Tibial nerve (tissue), 4 donors: ENCODE measurements at regions not wholly inside any gene's neighbourhood (a gene's known extent, or its start where the extent isn't known, plus 50 kb on each side); places are given as distances from the start of the nearest gene placed in this dataset.

Experiments used
- CTCF ChIP-seq, 5 experiments: fragments of 200-600 bp in 3 of 5; fragments of 450-650 bp in 2 of 5; sonication (generic) in 3 of 5; IDR thresholded peaks; one replicate each; pipeline ENCODE4 v1.5.1; 2016 to 2019; ENCODE audit warnings: antibody characterized with exemption in 5 of 5, mild to moderate bottlenecking in 3 of 5, moderate library complexity in 2 of 5
- EP300 ChIP-seq, 2 donors: sonication (generic); formaldehyde crosslinking; IDR thresholded peaks; one replicate each; pipeline ENCODE4 v1.6.1; 2017; ENCODE audit warnings: antibody characterized with exemption in 2 of 2, mild to moderate bottlenecking in 1 of 2
- POLR2A ChIP-seq, 2 donors: fragments of 450-650 bp; IDR thresholded peaks; one replicate each; pipeline ENCODE4 v1.6.1; 2017; ENCODE audit warnings: antibody characterized with exemption in 2 of 2, mild to moderate bottlenecking in 2 of 2, moderate library complexity in 2 of 2

- no peak for TF ChIP-seq CTCF (IDR thresholded peaks at IDR 0.05)
- TF ChIP-seq POLR2A (IDR thresholded peaks at IDR 0.05), result no peak
- TF ChIP-seq EP300 (IDR thresholded peaks at IDR 0.05), result no peak
Observed at GRCh38 chr2:226676618-226677017, 123.0 kb downstream of the IRS1 start.
